Neuronal stem cell (in vitro differentiated cells): ENCODE measurements at regions not wholly inside any gene's neighbourhood (a gene's known extent, or its start where the extent isn't known, plus 50 kb on each side); places are given as distances from the start of the nearest gene placed in this dataset.

ENCODE experiments used
- DNase-seq: peaks from one replicate; pipeline ENCODE4 v3.0.0-alpha.2; 2013; ENCODE audit warnings: low spot score
- H2AFZ ChIP-seq: one replicate; pipeline ENCODE4 v1.6.1; 2013; ENCODE audit warnings: mild to moderate bottlenecking, low read length, inconsistent platforms
- H2AK5ac ChIP-seq: 2 replicates; pipeline ENCODE4 v1.6.1; 2013; ENCODE audit warnings: low read depth, mild to moderate bottlenecking, inconsistent platforms, low read length, moderate library complexity, mixed read lengths
- H2BK120ac ChIP-seq: 2 replicates; pipeline ENCODE4 v1.6.1; 2013; ENCODE audit warnings: low read depth, mild to moderate bottlenecking, inconsistent platforms, low read length, moderate library complexity, mixed read lengths
- H2BK12ac ChIP-seq: one replicate; pipeline ENCODE4 v1.6.1; 2013; ENCODE audit warnings: low read length, inconsistent platforms
- H2BK15ac ChIP-seq: 2 replicates; pipeline ENCODE4 v1.6.1; 2013; ENCODE audit warnings: mild to moderate bottlenecking, low read length, inconsistent platforms, mixed read lengths
- H2BK5ac ChIP-seq: one replicate; pipeline ENCODE4 v1.6.1; 2013; ENCODE audit warnings: inconsistent platforms, mild to moderate bottlenecking, low read length, moderate library complexity
- H3K14ac ChIP-seq: one replicate; pipeline ENCODE4 v1.6.1; 2013; ENCODE audit warnings: low read length, inconsistent platforms
- H3K18ac ChIP-seq: 2 replicates; pipeline ENCODE4 v1.6.1; 2013; ENCODE audit warnings: low read length, inconsistent platforms
- H3K23ac ChIP-seq: 2 replicates; pipeline ENCODE4 v1.6.1; 2013; ENCODE audit warnings: low read depth, mild to moderate bottlenecking, mixed read lengths, low read length, inconsistent platforms; ENCODE audit not compliant: poor library complexity
- H3K27ac ChIP-seq: replicated peaks from 3 replicates; pipeline ENCODE4 v1.5.1; 2013; ENCODE audit warnings: low read length, inconsistent platforms
- H3K27me3 ChIP-seq, 3 experiments: 2 replicates each; pipeline ENCODE4 v1.6.1; 2013; ENCODE audit warnings: low read length in 3 of 3, mild to moderate bottlenecking in 2 of 3, inconsistent platforms in 1 of 3, low read depth in 1 of 3, mixed read lengths in 1 of 3, moderate library complexity in 1 of 3; ENCODE audit not compliant: control insufficient read depth in 3 of 3, insufficient read depth in 3 of 3
- H3K36me3 ChIP-seq, 2 donors: replicated peaks in 1 of 2; 2 replicates each; pipeline ENCODE4 v1.6.1; 2013; ENCODE audit warnings: low read length in 2 of 2; ENCODE audit not compliant: control insufficient read depth in 2 of 2, insufficient read depth in 2 of 2
- H3K4ac ChIP-seq: 2 replicates; pipeline ENCODE4 v1.6.1; 2013; ENCODE audit warnings: inconsistent platforms, mild to moderate bottlenecking, low read length, moderate library complexity
- H3K4me1 ChIP-seq, 2 donors: 1 replicate in 1 of 2; 2 replicates in 1 of 2; pipeline ENCODE4 v1.6.1; 2013; ENCODE audit warnings: low read length in 2 of 2, low read depth in 1 of 2; ENCODE audit not compliant: control insufficient read depth in 2 of 2, insufficient read depth in 1 of 2
- H3K4me2 ChIP-seq: one replicate; pipeline ENCODE4 v1.6.1; 2013; ENCODE audit warnings: mild to moderate bottlenecking, low read length, inconsistent platforms; ENCODE audit not compliant: insufficient read depth, poor library complexity, severe bottlenecking
- H3K4me3 ChIP-seq, 2 donors: 2 replicates each; pipeline ENCODE4 v1.5.1; 2013; ENCODE audit warnings: low read length in 2 of 2, mild to moderate bottlenecking in 2 of 2, inconsistent platforms in 1 of 2, moderate library complexity in 1 of 2
- H3K79me1 ChIP-seq: one replicate; pipeline ENCODE4 v1.6.1; 2013; ENCODE audit warnings: low read depth, mild to moderate bottlenecking, inconsistent platforms, low read length, moderate library complexity
- H3K9ac ChIP-seq: one replicate; pipeline ENCODE4 v1.6.1; 2013; ENCODE audit warnings: mild to moderate bottlenecking, low read depth, low read length, inconsistent platforms; ENCODE audit not compliant: poor library complexity
- H3K9me3 ChIP-seq, 2 donors: replicated peaks in 1 of 2; 2 replicates each; pipeline versions ENCODE3 to v1.6.1; 2013; ENCODE audit warnings: low read length in 2 of 2, mild to moderate bottlenecking in 2 of 2, inconsistent platforms in 1 of 2, low read depth in 1 of 2, mixed read lengths in 1 of 2, moderate library complexity in 1 of 2; ENCODE audit not compliant: control insufficient read depth in 2 of 2, insufficient read depth in 1 of 2
- H4K8ac ChIP-seq: one replicate; pipeline ENCODE4 v1.6.1; 2013; ENCODE audit warnings: low read depth, mild to moderate bottlenecking, inconsistent platforms, low read length, moderate library complexity
- H4K91ac ChIP-seq: one replicate; pipeline ENCODE4 v1.6.1; 2013; ENCODE audit warnings: low read length, low read depth, mild to moderate bottlenecking, inconsistent platforms; ENCODE audit not compliant: poor library complexity
- WGBS, 2 donors: extraction: QIAGEN DNeasy Blood & Tissue Kit; methylation state at CpG; one replicate each; pipeline ENCODE4 v1.1.7; 2013; ENCODE audit warnings: missing lambda C conversion rate in 2 of 2, mixed read lengths in 1 of 2; ENCODE audit not compliant: insufficient read length in 2 of 2, insufficient replicate concordance in 1 of 2; ENCODE audit errors: extremely low coverage in 2 of 2; 5-methylcytosine and 5-hydroxymethylcytosine counted together

GRCh38 chr1:99106274-99106673 is 101.6 kb upstream of the PLPPR5 start:
- no peak overlapping the region for H3K9ac ChIP-seq
- H3K36me3 ChIP-seq, result no peaks in the 10 kb centered on the region
- no peak overlapping the region for H3K4ac ChIP-seq
- no peak overlapping the region for H4K91ac ChIP-seq
- no peak for DNase-seq
- WGBS, 2 donors, result no CpG with 5 or more reads among the region's 1 CpG
- H2AFZ ChIP-seq, result no peak overlapping the region
- no peak overlapping the region for H2BK5ac ChIP-seq
- no peaks in the 10 kb centered on the region for H3K9me3 ChIP-seq
- no peaks in the 10 kb centered on the region for H3K27me3 ChIP-seq
- H3K79me1 ChIP-seq, result no peaks in the 10 kb centered on the region
- no peak overlapping the region for H2BK12ac ChIP-seq
- H4K8ac ChIP-seq, result no peak overlapping the region
- no peaks in the 10 kb centered on the region for H3K4me1 ChIP-seq
- H2AK5ac ChIP-seq, result no peak overlapping the region
- no peak overlapping the region for H3K27ac ChIP-seq
- H3K4me2 ChIP-seq, result no peak overlapping the region
- no peak overlapping the region for H3K23ac ChIP-seq
- H3K14ac ChIP-seq, result peak overlapping the region; percentile 47
- no peak overlapping the region for H3K18ac ChIP-seq
- H2BK15ac ChIP-seq, result no peak overlapping the region
- no peak overlapping the region for H3K4me3 ChIP-seq
- no peak overlapping the region for H2BK120ac ChIP-seq

- no peaks in the 10 kb centered on the region for H3K36me3 ChIP-seq
- no peak overlapping the region for H3K23ac ChIP-seq
- H2BK120ac ChIP-seq, result no peak overlapping the region
- no peaks in the 10 kb centered on the region for H3K27me3 ChIP-seq
- no peak overlapping the region for H2BK15ac ChIP-seq
- no peak for DNase-seq
- H3K4me1 ChIP-seq, result no peaks in the 10 kb centered on the region
- H3K4me2 ChIP-seq, result no peak overlapping the region
- H2BK5ac ChIP-seq, result no peak overlapping the region
- H4K91ac ChIP-seq, result no peak overlapping the region
- H3K27ac ChIP-seq, result no peak overlapping the region
- H3K14ac ChIP-seq, result no peak overlapping the region
- H3K9me3 ChIP-seq, result no peaks in the 10 kb centered on the region
- H3K4ac ChIP-seq, result no peak overlapping the region
- H2AFZ ChIP-seq, result no peak overlapping the region
- no CpG with 5 or more reads among the region's 7 CpGs for WGBS, 2 donors
- H2BK12ac ChIP-seq, result no peak overlapping the region
- H3K18ac ChIP-seq, result no peak overlapping the region
- no peak overlapping the region for H3K9ac ChIP-seq
- H4K8ac ChIP-seq, result no peak overlapping the region
- H3K4me3 ChIP-seq, result no peak overlapping the region
- no peaks in the 10 kb centered on the region for H3K79me1 ChIP-seq
- no peak overlapping the region for H2AK5ac ChIP-seq
These were observed 103.0 kb upstream of the PLPPR5 start for GRCh38 chr1:99107680-99108079.

- no peak overlapping the region for H3K4me2 ChIP-seq
- H3K4ac ChIP-seq, result no peak overlapping the region
- H3K36me3 ChIP-seq, result no peaks in the 10 kb centered on the region
- no peak overlapping the region for H3K4me3 ChIP-seq
- no peaks in the 10 kb centered on the region for H3K9me3 ChIP-seq
- H3K79me1 ChIP-seq, result no peaks in the 10 kb centered on the region
- H2BK15ac ChIP-seq, result no peak overlapping the region
- H3K9ac ChIP-seq, result no peak overlapping the region
- no peak overlapping the region for H4K91ac ChIP-seq
- no peak overlapping the region for H2BK120ac ChIP-seq
- H3K18ac ChIP-seq, result no peak overlapping the region
- no peak overlapping the region for H2BK12ac ChIP-seq
- no peak overlapping the region for H4K8ac ChIP-seq
- H3K14ac ChIP-seq, result no peak overlapping the region
- H2AK5ac ChIP-seq, result no peak overlapping the region
- no CpG with 5 or more reads among the region's 6 CpGs for WGBS, 2 donors
- H2BK5ac ChIP-seq, result no peak overlapping the region
- no peak overlapping the region for H3K27ac ChIP-seq
- H3K23ac ChIP-seq, result no peak overlapping the region
- peak overlapping the region; percentile 35 for H2AFZ ChIP-seq
- no peaks in the 10 kb centered on the region for H3K4me1 ChIP-seq
- no peak for DNase-seq
- no peaks in the 10 kb centered on the region for H3K27me3 ChIP-seq
These were observed 105.7 kb upstream of the PLPPR5 start for GRCh38 chr1:99110140-99111041.

- Histone ChIP-seq H3K4me2 (no peak overlapping the region), H3K27me3 (no peaks in the 10 kb centered on the region)
These were observed 110.6 kb upstream of the PLPPR5 start for GRCh38 chr1:99115231-99115630.

More at GRCh38 chr1:99115231-99115630, 110.6 kb upstream of the PLPPR5 start:
- H3K9ac ChIP-seq, result no peak overlapping the region
- H2BK12ac ChIP-seq, result no peak overlapping the region
- H2BK120ac ChIP-seq, result no peak overlapping the region
- no peaks in the 10 kb centered on the region for H3K79me1 ChIP-seq
- no peak overlapping the region for H2BK15ac ChIP-seq
- H3K4me1 ChIP-seq, result no peaks in the 10 kb centered on the region
- no peak overlapping the region for H2AK5ac ChIP-seq
- H2BK5ac ChIP-seq, result no peak overlapping the region
- H3K14ac ChIP-seq, result no peak overlapping the region
- H3K27ac ChIP-seq, result no peak overlapping the region
- no peaks in the 10 kb centered on the region for H3K9me3 ChIP-seq
- no peak overlapping the region for H4K91ac ChIP-seq
- no peak overlapping the region for H3K18ac ChIP-seq
- H3K23ac ChIP-seq, result no peak overlapping the region
- H4K8ac ChIP-seq, result no peak overlapping the region
- DNase-seq, result no peak
- no peak overlapping the region for H3K4me3 ChIP-seq
- H2AFZ ChIP-seq, result no peak overlapping the region
- WGBS, 2 donors, result no CpG with 5 or more reads among the region's 2 CpGs
- no peak overlapping the region for H3K4ac ChIP-seq
- H3K36me3 ChIP-seq, result no peaks in the 10 kb centered on the region
